Fibroblast of skin of scalp (primary cell): ENCODE measurements at regions not wholly inside any gene's neighbourhood (a gene's known extent, or its start where the extent isn't known, plus 50 kb on each side); places are given as distances from the start of the nearest gene placed in this dataset.
A peak's percentile ranks its signal among the peaks of the same experiment; 100 is the strongest.
"Not testable (repeated sequence)": the region's sequence is repeated elsewhere in the genome, so short reads cannot be mapped to it uniquely, and the experiment has no call there.

Experiments
- DNase-seq: peaks from one replicate; pipeline ENCODE4 v3.0.0-alpha.2; 2013

- DNase-seq = not testable (repeated sequence)
These were observed 213.9 kb downstream of the BANP start for GRCh38 chr16:88165040-88165544.

- not testable (repeated sequence) for DNase-seq
These were observed 214.4 kb downstream of the BANP start for GRCh38 chr16:88165683-88166082.

- DNase-seq = not testable (repeated sequence)
These were observed 215.1 kb downstream of the BANP start for GRCh38 chr16:88166209-88166773.

- not testable (repeated sequence) for DNase-seq
These were observed 214.8 kb upstream of the ZNF469 start for GRCh38 chr16:88167798-88168556.

DNA sequence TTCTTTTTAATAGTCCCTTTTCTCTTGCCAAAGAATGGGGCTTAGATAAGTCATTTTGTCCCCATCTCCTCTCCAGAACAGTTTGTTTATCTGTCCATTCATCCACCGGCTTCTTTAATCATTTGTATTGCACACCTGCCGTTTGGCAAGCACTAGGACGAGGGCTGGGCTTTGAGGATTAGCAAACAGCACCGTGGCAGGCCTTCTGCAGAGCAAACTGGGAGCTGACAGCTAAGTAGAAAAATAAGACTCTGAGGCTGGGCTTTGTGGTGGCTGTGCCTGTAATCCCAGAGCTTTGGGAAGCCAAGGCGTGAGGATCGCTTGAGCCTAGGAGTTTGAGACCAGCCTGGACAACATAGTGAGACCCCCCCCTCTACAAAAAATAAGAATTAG, 214.2 kb upstream of the ZNF469 start:
- DNase-seq = not testable (repeated sequence)

GRCh38 chr16:88169136-88169830, 213.5 kb upstream of the ZNF469 start:
- not testable (repeated sequence) for DNase-seq

DNA sequence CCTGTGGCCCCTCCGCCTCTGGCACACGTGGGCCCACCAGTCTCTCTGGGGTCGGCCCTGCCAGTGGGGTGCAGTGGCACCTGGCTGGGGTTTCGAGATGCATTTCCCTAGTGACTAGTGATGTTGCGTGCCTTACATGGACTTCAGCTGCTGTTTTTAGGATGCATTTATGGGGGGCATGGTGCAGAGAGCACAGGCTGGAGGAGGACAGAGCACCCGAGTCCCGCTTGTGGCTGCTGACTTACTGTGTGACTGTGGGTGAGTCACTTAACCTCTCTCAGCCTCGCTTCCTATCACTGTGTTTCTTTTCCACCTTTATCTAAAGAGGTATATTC, 213.0 kb upstream of the ZNF469 start:
- not testable (repeated sequence) for DNase-seq

DNA sequence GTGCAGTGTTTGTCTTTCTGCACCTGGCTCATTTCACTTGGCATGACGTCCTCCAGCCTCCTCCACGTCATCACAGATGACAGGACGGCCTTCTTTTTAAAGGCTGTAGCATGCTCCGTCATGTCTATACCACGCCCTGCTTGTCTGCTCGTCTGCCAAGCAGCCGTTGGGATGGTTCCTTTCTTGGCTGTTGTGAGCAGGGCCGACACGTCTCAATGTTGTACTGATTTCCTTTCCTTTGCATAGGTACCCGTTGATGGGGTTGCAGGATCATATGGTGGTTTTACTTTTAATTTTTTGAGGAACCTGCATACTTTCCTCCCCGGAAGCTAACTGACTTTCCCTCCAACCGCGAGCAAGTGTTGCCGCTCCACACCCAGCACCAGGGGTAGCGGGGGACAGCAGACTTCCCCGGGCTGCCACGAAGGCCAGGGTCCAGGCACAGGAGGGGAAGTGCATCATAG, 212.2 kb upstream of the ZNF469 start:
- no peak for DNase-seq

DNA sequence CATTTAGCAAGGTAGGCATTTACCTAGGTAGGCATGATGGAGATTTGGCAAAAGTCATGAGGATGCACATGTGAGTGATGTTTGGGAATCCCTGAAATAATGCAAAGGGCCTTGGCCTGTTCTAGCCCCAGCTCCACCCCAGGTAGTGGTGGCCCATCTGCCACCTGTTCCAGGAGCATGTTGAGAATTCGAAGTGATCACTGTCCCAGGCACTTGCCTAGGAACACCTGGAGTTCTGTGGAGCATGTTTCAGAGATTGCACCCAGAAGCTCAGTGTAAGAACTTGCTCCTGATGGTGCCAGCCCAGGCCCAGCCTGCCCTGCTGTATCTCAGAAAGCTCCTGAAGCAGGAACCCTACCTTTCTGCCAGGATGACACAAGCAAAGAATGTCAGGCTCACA, 211.6 kb upstream of the ZNF469 start:
- not testable (repeated sequence) for DNase-seq

GRCh38 chr16:88176184-88176583, 206.6 kb upstream of the ZNF469 start:
- not testable (repeated sequence) for DNase-seq

- DNase-seq = not testable (repeated sequence)
These were observed 206.1 kb upstream of the ZNF469 start for GRCh38 chr16:88176591-88177180.

- not testable (repeated sequence) for DNase-seq
These were observed 204.5 kb upstream of the ZNF469 start for GRCh38 chr16:88178251-88178650.

DNA sequence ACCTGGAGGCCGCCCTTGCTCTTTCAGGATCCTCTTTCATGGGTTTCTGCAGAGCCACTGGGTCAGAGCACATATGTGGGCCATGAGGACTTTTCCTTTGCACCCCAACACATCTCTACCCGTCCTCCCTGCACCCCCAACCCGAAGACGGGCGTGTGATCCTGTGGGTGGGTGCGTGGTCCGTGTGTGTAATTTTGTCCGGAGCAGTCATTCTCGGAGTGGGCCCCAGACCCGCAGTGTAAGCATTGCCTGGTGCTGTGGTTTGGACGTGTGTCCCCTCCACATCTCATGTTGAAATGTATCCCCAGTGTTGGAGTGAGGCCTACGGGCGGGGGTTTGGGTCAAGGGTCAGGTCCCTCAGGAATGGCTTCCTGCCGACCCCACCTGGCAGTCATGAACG, 203.9 kb upstream of the ZNF469 start:
- not testable (repeated sequence) for DNase-seq

GRCh38 chr16:88182967-88183881, 199.5 kb upstream of the ZNF469 start:
- not testable (repeated sequence) for DNase-seq

- not testable (repeated sequence) for DNase-seq
These were observed 198.7 kb upstream of the ZNF469 start for GRCh38 chr16:88184053-88184452.

DNA sequence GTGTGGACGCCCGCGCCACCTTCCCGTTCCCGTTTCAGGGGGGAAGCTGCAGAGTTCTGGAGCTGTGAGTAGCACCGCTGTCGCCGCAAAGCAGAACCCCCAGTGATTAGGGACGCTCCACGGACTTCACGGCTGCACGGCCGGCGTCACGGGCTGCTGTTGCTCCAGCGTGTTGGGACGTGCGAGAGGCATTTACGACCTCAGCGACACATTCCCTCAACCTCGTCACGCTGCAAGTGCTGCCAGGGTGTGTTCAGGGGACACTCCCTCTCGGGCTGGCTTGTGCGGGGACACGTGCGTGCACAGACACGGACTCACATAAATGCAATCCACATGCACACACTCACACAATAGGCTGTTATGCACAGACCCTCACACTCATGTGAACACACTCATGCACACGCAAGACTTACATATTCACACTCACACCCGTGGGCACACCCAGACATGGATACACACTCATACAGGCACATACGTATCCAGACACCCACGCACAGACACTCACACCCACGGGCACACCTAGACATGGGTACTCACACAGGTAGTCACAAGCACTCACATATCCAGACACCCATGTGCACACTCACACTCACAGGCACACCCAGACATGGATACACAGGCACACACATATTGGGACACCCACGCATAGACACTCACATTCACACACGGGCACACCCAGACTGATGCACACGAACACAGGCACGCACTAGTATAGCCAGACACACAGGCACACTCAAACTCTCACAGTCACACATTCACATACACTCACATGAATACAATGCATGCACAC, 198.0 kb upstream of the ZNF469 start:
- not testable (repeated sequence) for DNase-seq

- DNase-seq = not testable (repeated sequence)
These were observed 197.4 kb upstream of the ZNF469 start for GRCh38 chr16:88185406-88185805.

DNA sequence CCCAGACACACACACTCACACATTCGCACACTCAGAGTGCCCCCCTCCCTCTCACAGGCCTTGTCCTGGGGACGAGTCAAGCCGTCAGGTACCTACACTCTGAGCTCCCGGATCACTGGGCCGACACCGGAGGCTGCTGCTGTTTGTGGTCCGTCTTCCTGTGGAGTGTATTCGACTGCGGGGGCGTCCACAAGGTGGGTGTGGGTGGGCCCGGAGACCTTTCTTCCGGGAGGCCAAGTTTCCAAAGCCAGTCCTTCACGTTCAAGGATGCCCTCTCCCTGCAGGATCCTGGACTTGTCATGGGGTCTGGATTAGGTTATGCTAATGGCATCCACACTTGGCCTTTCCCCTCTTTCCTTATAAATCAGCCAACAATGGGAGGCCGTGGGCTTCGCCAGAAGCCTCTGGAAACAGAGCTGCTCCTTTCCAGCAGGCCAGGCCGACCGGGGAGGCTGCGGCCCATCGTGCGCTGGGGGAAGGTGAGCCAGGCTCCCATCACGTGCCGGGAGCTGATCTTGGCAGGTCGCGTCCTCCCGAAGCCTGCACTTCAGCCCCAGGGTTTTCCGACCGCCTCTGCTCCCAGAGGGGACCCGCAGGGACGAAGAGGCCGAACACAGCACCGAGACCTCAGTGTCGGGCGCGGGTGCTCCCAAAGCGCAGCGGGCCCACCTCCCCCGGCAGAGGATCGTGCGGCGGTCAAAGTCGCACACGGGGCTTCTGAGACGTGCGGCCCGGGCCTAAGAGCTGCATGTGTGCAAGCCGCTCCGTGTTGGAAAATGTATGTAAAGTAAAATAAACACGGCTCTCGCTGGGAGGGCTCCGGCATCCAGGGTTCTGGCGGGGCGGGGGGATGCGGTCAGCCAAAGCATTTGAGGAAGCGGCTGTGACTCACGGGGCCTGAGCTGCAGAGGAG, 196.5 kb upstream of the ZNF469 start:
- DNase-seq = peak; percentile 97
